ENCODE measurements at regions not wholly inside any gene's neighbourhood (a gene's known extent, or its start where the extent isn't known, plus 50 kb on each side); places are given as distances from the start of the nearest gene placed in this dataset.

- Mint-ChIP-seq H3K4me3 (no peak overlapping the region), H3K36me3 (no peaks in the 10 kb centered on the region), H3K9me3 (peaks cover 0 to 12% (median 0%) of the 10 kb centered on the region in 6 donors), H3K4me1 (peaks cover 0 to 6% of the 10 kb centered on the region in 2 donors), H3K27me3 (ENCODE audit: low read depth in 3 of 3) (peaks cover 0 to 2% (median 0%) of the 10 kb centered on the region in 3 donors), H3K27ac (no peak overlapping the region)
- no peak for DNase-seq
These were observed 244.3 kb downstream of the BARHL2 start for GRCh38 chr1:90472775-90473174.

- Mint-ChIP-seq H3K27ac (no peak overlapping the region), H3K4me1 (no peaks in the 10 kb centered on the region), H3K36me3 (no peaks in the 10 kb centered on the region), H3K9me3 (peaks cover 0 to 5% (median 2%) of the 10 kb centered on the region in 6 donors), H3K4me3 (no peak overlapping the region), H3K27me3 (ENCODE audit: low read depth in 3 of 3) (no peaks in the 10 kb centered on the region)
- DNase-seq: no peak
These were observed 257.5 kb downstream of the BARHL2 start for GRCh38 chr1:90459570-90459969.

- Mint-ChIP-seq H3K27ac (no peak overlapping the region), H3K9me3 (peaks cover 0 to 6% (median 1%) of the 10 kb centered on the region in 6 donors), H3K27me3 (ENCODE audit: low read depth in 3 of 3) (no peaks in the 10 kb centered on the region), H3K4me3 (no peak overlapping the region), H3K36me3 (no peaks in the 10 kb centered on the region), H3K4me1 (no peaks in the 10 kb centered on the region)
- DNase-seq: no peak
These were observed 259.1 kb downstream of the BARHL2 start for GRCh38 chr1:90457985-90458384.

GRCh38 chr1:90452491-90452890 lies 264.6 kb downstream of the BARHL2 start:
- H3K4me3 Mint-ChIP-seq: no peak overlapping the region
- no peak for DNase-seq
- H3K9me3 Mint-ChIP-seq: peaks cover 0 to 18% (median 1%) of the 10 kb centered on the region in 6 donors
- H3K27me3 Mint-ChIP-seq (ENCODE audit: low read depth in 3 of 3): peaks cover 0 to 3% (median 3%) of the 10 kb centered on the region in 3 donors
- no peaks in the 10 kb centered on the region for H3K4me1 Mint-ChIP-seq
- H3K27ac Mint-ChIP-seq: no peak overlapping the region
- H3K36me3 Mint-ChIP-seq: no peaks in the 10 kb centered on the region

- no peaks in the 10 kb centered on the region for H3K36me3 Mint-ChIP-seq
- peaks cover 0 to 3% (median 2%) of the 10 kb centered on the region in 3 donors for H3K27me3 Mint-ChIP-seq (ENCODE audit: low read depth in 3 of 3)
- DNase-seq: no peak
- no peak overlapping the region for H3K4me3 Mint-ChIP-seq
- no peak overlapping the region for H3K27ac Mint-ChIP-seq
- H3K9me3 Mint-ChIP-seq: peaks cover 0 to 11% (median 0%) of the 10 kb centered on the region in 6 donors
- H3K4me1 Mint-ChIP-seq: no peaks in the 10 kb centered on the region
These were observed 273.7 kb downstream of the BARHL2 start for GRCh38 chr1:90443354-90443753.

- H3K4me3 Mint-ChIP-seq: no peak overlapping the region
- DNase-seq: no peak
- H3K36me3 Mint-ChIP-seq: no peaks in the 10 kb centered on the region
- peaks cover 0 to 7% (median 2%) of the 10 kb centered on the region in 3 donors for H3K27me3 Mint-ChIP-seq (ENCODE audit: low read depth in 3 of 3)
- H3K4me1 Mint-ChIP-seq: no peaks in the 10 kb centered on the region
- no peak overlapping the region for H3K27ac Mint-ChIP-seq
- H3K9me3 Mint-ChIP-seq: peaks cover 0 to 6% (median 0%) of the 10 kb centered on the region in 6 donors
These were observed 281.8 kb downstream of the BARHL2 start for GRCh38 chr1:90435351-90435750.

- no peak for DNase-seq
- no peak overlapping the region for H3K27ac Mint-ChIP-seq
- H3K36me3 Mint-ChIP-seq: no peaks in the 10 kb centered on the region
These were observed 282.6 kb downstream of the BARHL2 start for GRCh38 chr1:90434460-90434859.

GRCh38 chr1:90417126-90417525 lies 300.0 kb downstream of the BARHL2 start:
- Mint-ChIP-seq H3K9me3 (peaks cover 0 to 7% (median 2%) of the 10 kb centered on the region in 6 donors), H3K36me3 (no peaks in the 10 kb centered on the region), H3K27ac (no peak overlapping the region), H3K27me3 (ENCODE audit: low read depth in 3 of 3) (peaks cover 0 to 2% (median 2%) of the 10 kb centered on the region in 3 donors), H3K4me3 (no peak overlapping the region), H3K4me1 (no peaks in the 10 kb centered on the region)
- DNase-seq: no peak

More at GRCh38 chr1:90434460-90434859, 282.6 kb downstream of the BARHL2 start:
- Mint-ChIP-seq H3K9me3 (peaks cover 0 to 9% (median 1%) of the 10 kb centered on the region in 6 donors), H3K4me1 (no peaks in the 10 kb centered on the region), H3K4me3 (no peak overlapping the region), H3K27me3 (ENCODE audit: low read depth in 3 of 3) (peaks cover 0 to 7% (median 2%) of the 10 kb centered on the region in 3 donors)

GRCh38 chr1:90414201-90414600 lies 302.9 kb downstream of the BARHL2 start:
- Mint-ChIP-seq H3K27ac (no peak overlapping the region), H3K36me3 (no peaks in the 10 kb centered on the region), H3K4me3 (no peak overlapping the region), H3K9me3 (peaks cover 0 to 7% (median 0%) of the 10 kb centered on the region in 6 donors), H3K4me1 (no peaks in the 10 kb centered on the region), H3K27me3 (ENCODE audit: low read depth in 3 of 3) (peaks cover 0 to 2% (median 0%) of the 10 kb centered on the region in 3 donors)
- DNase-seq: no peak

- Mint-ChIP-seq H3K27me3 (ENCODE audit: low read depth in 3 of 3) (peaks cover 0 to 2% (median 0%) of the 10 kb centered on the region in 3 donors), H3K9me3 (peaks cover 0 to 7% (median 0%) of the 10 kb centered on the region in 6 donors), H3K4me3 (no peak overlapping the region), H3K36me3 (no peaks in the 10 kb centered on the region), H3K27ac (no peak overlapping the region), H3K4me1 (no peaks in the 10 kb centered on the region)
- no peak for DNase-seq
These were observed 303.6 kb downstream of the BARHL2 start for GRCh38 chr1:90413519-90413918.

GRCh38 chr1:90412563-90412962 lies 304.5 kb downstream of the BARHL2 start:
- Mint-ChIP-seq H3K36me3 (no peaks in the 10 kb centered on the region), H3K4me1 (no peaks in the 10 kb centered on the region), H3K27ac (no peak overlapping the region), H3K9me3 (peaks cover 0 to 7% (median 0%) of the 10 kb centered on the region in 6 donors), H3K27me3 (ENCODE audit: low read depth in 3 of 3) (peaks cover 0 to 2% (median 0%) of the 10 kb centered on the region in 3 donors), H3K4me3 (no peak overlapping the region)
- DNase-seq: no peak

GRCh38 chr1:90411185-90411584 lies 305.9 kb downstream of the BARHL2 start:
- Mint-ChIP-seq H3K4me1 (no peaks in the 10 kb centered on the region), H3K27me3 (ENCODE audit: low read depth in 3 of 3) (peaks cover 0 to 2% (median 2%) of the 10 kb centered on the region in 3 donors), H3K27ac (no peak overlapping the region), H3K36me3 (no peaks in the 10 kb centered on the region), H3K4me3 (no peak overlapping the region), H3K9me3 (peaks cover 0 to 7% (median 0%) of the 10 kb centered on the region in 6 donors)
- no peak for DNase-seq

- no peaks in the 10 kb centered on the region for H3K4me1 Mint-ChIP-seq
- H3K36me3 Mint-ChIP-seq: no peaks in the 10 kb centered on the region
- no peaks in the 10 kb centered on the region for H3K9me3 Mint-ChIP-seq
- H3K27ac Mint-ChIP-seq: no peak overlapping the region
- no peak overlapping the region for H3K4me3 Mint-ChIP-seq
- peaks cover 0 to 2% (median 2%) of the 10 kb centered on the region in 3 donors for H3K27me3 Mint-ChIP-seq (ENCODE audit: low read depth in 3 of 3)
- DNase-seq: no peak
These were observed 309.4 kb downstream of the BARHL2 start for GRCh38 chr1:90407737-90408136.

- no peaks in the 10 kb centered on the region for H3K9me3 Mint-ChIP-seq
- no peak for DNase-seq
- H3K27me3 Mint-ChIP-seq (ENCODE audit: low read depth in 3 of 3): peaks cover 0 to 2% (median 0%) of the 10 kb centered on the region in 3 donors
- H3K4me3 Mint-ChIP-seq: no peak overlapping the region
- no peaks in the 10 kb centered on the region for H3K4me1 Mint-ChIP-seq
- no peaks in the 10 kb centered on the region for H3K36me3 Mint-ChIP-seq
- no peak overlapping the region for H3K27ac Mint-ChIP-seq
These were observed 311.4 kb downstream of the BARHL2 start for GRCh38 chr1:90405726-90406125.
